CD4-positive, alpha-beta T cell treated with Interleukin-2 at 100 ng/mL for 4 hours (primary cell): ENCODE measurements at regions not wholly inside any gene's neighbourhood (a gene's known extent, or its start where the extent isn't known, plus 50 kb on each side); places are given as distances from the start of the nearest gene placed in this dataset.

Experiments used
- DNase-seq: peaks from one replicate; pipeline ENCODE4 v3.0.0-alpha.2; 2020; ENCODE audit warnings: low spot score

DNA sequence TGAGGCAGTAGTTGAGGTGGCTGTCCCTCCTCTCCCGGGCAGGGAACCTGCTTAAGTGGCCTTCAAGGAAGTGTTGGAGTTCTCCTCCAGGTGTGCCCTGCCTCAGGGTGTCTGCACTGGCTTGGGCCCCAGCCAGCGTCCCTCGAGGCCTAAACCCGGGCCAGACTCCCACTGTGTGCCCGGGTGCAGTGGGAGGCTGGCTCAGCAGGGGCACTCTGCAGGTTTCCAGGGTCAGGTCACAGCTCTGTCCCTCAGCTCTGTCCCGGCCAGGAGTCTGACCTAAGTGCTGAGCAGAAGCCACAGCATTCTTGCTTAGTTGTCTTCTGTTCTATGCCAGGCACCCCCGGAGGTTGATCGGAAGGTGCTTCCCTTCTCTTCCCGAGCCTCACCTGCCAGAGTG, 69.0 kb upstream of the OTOS start:
- no peak for DNase-seq

DNA sequence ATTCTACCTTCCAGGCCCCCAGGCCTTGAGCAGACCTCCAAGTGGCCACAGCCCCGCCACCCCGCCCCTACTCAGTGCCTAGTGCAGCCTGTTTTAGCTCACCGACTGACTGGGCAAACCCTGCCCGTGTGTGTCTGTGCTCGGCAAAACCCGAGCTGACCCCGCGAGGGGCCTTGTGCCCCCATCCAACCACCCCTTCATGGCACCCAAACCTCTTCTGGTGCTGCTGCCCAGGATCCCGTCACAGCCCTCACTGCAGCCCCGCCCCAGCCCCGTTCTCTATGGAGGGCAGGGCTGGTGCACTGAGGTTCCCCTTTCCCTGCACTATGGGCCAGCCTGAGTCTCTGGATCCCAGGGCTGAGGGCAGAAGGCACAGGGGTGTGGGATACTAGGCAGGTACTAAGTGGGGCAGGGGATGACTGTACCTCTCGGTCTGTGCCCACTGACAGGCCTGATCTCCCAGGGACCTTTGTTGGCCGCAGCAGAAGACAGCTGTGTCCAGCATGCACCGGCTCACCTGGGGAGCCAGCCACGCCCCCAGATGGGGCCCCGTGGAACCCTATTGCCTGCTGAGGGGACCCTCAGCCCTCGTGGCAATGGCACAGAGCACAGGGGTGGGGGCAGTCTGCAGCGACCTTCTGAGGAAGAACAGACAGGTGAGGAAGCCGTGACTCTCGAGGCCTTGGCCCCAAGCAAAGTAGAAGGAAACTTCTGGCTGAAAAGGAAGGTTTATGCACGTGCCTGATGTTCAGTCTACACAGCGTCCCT, 69.9 kb upstream of the OTOS start:
- DNase-seq = no peak

- DNase-seq = no peak
These were observed 70.6 kb upstream of the OTOS start for GRCh38 chr2:240211096-240211495.

DNA sequence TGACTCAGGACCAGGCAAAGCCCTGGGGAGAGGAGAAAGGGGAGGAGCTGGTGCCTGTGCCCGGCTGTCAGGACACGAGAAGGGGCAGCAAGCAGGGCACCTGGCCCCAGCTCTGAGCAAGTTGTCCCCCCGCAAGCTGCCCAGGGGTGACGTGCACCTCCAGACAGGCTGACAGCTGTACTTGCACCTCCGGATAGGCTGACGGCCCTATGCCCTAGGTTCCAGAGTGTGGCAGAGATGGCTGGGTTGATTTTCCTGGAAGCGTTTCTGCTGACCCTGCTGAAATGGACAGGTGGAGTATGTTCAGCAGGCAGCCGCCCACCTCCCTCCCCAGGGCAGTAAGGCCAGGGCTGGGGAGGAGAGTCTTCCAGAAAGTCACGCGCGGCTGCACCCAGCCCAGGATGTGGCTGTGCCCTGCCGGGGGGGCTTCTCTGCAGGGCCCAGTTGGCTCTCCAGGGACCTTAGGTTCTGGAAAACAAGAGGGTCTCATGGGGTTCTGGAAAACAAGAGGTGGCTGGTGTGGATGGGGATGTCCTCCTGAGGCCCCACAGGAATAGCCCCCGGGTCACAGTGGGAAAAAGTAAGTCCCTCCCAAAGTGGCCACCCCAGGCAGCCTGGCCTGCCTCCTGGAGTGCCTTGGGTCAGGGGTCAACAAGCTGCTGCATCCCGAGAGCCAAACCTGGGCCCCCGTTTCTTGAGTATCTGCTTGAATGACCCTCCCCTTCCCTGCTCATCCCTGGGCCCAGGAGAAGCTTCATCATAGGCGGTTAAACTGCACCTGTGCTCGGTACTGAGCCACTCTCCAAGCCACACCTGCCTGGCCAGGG, 71.4 kb upstream of the OTOS start:
- no peak for DNase-seq

DNA sequence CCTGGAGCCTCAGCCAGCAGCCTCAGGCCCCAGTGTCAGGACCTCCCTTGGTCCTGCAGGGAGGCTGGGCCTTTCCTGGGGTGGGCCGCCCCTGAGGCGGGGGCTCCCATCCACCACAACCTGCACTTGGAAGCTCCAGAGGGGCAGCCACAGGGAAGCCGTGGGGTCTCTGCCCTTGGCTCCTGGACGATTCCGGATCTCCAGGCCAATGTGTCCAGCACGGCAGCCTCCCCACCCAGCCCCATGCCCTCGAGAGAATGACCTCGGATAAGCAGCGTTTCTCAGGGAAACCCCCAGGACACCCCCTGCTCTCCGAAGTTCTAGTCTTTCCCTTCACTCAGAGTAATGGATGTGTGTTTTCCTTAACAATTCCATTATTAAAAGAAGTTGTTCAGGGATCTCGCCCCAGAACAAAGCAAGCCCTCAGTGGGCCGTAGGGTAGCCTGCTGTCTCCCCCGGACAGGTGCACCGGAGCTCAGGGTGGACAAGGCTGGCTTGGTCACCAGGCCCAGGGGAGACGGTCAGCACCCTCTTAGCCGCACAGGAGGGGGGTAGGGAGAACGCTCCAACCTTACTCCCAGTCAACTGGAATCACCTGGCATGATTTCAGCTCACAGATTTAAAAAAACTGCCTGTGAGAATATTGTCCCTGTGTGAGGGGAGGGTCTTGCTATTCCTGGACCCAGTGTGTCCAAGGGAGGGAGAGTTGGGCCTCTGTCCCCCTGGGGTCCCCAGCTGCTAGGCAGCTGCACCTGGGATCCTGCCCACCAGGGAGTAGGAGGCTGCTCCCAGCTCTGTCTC, 72.2 kb upstream of the OTOS start:
- DNase-seq = no peak

DNA sequence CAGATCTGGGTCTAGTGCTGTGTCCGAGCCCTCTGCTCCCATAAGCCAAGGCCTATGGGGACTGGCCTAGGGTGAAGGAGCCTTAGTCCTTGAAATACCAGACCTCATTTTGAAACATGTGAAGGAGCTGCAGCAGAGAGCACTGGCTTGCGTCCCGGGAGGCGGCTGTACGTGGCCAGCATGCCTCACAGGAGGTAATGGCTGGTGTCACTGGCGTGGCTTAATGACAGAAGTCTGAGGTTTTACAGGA, 72.7 kb upstream of the OTOS start:
- DNase-seq = no peak

DNA sequence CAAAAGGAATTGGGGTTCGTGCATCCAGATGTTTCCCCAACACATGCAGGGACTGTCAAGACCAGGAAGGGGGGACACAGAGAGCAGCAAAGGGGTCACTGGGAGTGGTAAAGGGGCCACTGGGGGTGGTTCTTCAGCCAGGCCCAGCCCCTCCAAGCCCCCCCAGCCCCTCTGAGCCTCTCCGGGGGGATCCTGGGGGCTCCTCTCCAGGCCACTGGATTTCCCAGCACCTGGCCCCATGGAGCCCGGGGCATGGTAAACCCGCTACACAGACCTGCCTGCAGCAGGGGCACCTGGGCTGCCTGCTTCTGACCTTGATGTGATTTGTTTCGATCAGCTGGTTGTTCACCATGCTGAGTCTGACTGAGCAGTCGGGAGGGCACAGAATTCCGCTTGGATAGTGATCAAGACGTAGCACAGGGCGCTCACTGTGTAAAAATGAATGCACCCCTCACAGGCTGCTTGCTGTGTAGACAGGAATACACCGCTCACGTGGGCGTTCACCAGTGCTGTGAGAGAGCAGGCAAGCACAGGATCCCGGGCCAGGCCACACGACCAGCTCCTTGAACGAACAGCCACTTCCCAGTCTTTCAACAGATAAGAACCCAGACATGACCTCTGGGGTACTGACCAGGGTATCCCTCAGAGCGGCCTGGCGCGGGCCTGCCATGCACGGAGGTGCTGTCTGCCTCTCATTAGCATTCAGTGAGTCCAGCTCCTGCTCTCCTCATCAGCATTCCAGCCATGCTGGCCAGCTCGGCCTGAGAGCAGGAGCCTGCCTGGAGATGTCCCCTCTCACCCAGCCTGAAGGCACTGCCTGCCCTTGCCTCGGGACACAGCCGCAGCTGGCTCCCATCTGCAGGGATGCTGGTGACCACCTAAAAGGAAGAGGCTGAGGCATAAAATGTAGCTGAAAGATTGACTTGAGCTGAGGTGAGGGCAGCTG, 73.3 kb upstream of the OTOS start:
- DNase-seq = no peak

GRCh38 chr2:240214790-240215675, 74.6 kb upstream of the OTOS start:
- DNase-seq = no peak

GRCh38 chr2:240215676-240216051, 75.2 kb upstream of the OTOS start:
- DNase-seq = no peak

GRCh38 chr2:240216167-240216566, 75.7 kb upstream of the OTOS start:
- no peak for DNase-seq

DNA sequence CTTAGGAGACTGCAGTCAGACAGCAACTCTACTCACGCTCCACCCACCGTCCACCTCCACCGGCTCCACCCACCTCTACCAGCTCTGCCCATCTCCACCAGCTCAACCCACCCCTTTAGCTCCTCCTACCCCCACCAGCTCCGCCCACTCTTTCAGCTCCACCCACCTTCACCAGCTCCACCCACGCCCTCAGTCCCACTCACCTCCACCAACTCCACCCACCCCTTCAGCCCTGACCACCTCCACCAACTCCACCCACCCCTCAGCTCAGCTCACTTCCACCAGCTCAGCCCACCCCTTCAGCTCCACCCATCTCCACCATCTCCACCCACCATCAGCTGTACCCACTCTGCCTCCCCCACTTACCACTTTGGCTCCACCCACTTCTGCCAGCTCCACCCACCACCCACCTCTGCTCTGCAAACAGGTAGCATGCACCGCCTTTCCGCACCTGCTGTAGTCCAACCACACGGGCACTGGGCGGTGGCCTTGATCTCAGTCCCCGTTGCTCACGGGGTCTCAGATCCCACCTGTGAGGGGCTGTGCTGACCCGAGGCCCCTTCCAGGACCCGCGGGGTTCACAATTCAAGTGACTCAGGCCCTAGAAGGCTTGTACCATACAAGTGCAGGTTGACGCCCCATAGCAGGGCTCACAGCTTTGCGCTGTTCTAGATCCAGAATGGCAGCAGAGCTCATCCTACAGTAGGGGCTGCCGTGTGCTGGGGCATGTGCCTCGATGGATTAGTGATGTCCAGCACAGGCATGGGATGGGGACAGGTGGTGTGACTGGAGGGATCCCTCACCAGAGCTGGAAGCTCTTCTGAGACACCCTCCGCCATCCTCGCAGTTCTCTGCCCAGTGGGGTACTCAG, 77.2 kb upstream of the OTOS start:
- DNase-seq = no peak

DNA sequence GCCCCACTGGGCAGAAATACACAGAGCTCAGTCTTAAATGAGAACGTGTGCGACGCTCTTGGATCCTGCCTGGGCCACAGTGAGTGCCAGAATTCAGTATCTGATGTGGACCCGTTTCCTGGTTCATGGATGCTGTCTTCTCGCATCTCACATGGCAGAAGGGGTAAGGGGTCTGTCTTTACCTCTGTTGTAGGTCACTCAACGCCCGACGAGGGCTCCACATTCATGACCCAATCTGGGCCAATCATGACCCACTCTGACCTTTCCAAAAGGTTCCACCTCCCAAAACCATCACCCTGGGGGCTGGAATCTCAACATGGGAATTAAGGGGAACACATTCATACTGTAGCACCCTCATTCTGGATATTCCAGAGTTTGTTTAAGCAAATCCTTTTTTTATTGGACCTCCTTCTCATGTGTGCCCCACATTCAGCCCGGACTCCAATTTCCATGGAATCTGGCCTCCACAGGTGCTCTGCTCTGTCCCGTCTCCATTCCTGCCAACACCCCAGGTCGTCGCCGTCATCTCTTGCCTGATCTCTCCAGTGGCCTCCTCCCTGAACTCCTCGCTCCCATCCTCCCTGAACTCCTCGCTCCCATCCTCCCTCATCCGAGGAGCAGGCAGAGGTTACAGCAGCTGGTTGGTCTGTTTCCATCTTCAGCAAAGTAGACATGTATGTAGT, 78.9 kb upstream of the OTOS start:
- no peak for DNase-seq

GRCh38 chr2:240220371-240220770, 79.9 kb upstream of the OTOS start:
- no peak for DNase-seq

- DNase-seq = no peak
These were observed 83.2 kb upstream of the OTOS start for GRCh38 chr2:240223631-240224030.

GRCh38 chr2:240224676-240225075, 84.2 kb upstream of the OTOS start:
- no peak for DNase-seq

DNA sequence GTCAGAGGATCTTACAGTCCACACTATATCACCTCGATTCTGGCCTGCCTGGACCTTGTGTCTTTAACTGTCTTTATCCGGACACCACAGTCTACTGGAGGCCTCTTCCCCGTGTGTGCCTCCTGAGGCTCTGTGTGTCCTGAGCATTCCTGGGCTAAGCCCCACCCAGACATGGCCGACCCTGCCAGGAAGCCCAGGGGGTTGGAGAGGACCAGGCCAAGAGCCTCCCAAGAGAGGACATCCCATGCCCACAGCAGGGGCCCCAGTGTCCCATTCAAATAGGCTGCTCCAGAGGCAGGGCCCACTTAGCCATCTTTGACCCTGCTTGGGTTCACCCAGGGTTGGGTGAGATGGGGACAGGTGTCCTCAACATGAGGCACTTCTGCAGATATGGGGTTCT, 84.7 kb upstream of the OTOS start:
- no peak for DNase-seq

- no peak for DNase-seq
These were observed 85.4 kb upstream of the OTOS start for GRCh38 chr2:240225660-240226475.
